H9 (cell line): ENCODE measurements at regions not wholly inside any gene's neighbourhood (a gene's known extent, or its start where the extent isn't known, plus 50 kb on each side); places are given as distances from the start of the nearest gene placed in this dataset.

ENCODE experiments used
- DNase-seq: peaks from one replicate; pipeline ENCODE4 v3.0.0-alpha.2; 2017
- H2AFZ ChIP-seq: one replicate; pipeline ENCODE4 v1.6.1; 2013; ENCODE audit warnings: mild to moderate bottlenecking, low read length, control low read depth, moderate library complexity
- H2AK5ac ChIP-seq: 2 replicates; pipeline ENCODE4 v1.6.1; 2013; ENCODE audit warnings: low read length, control low read depth, mixed read lengths; ENCODE audit not compliant: insufficient read length
- H2BK120ac ChIP-seq: one replicate; pipeline ENCODE4 v1.6.1; 2013; ENCODE audit warnings: low read depth, mild to moderate bottlenecking, low read length, control low read depth, inconsistent platforms; ENCODE audit not compliant: poor library complexity, severe bottlenecking
- H2BK12ac ChIP-seq: 2 replicates; pipeline ENCODE4 v1.6.1; 2013; ENCODE audit warnings: low read length, control low read depth, mixed read lengths, low read depth; ENCODE audit not compliant: insufficient read length
- H2BK15ac ChIP-seq: 2 replicates; pipeline ENCODE4 v1.6.1; 2013; ENCODE audit warnings: low read depth, low read length, control low read depth
- H2BK20ac ChIP-seq: one replicate; pipeline ENCODE4 v1.6.1; 2013; ENCODE audit warnings: low read depth, mild to moderate bottlenecking, low read length, control low read depth, inconsistent platforms; ENCODE audit not compliant: poor library complexity, severe bottlenecking
- H2BK5ac ChIP-seq: 2 replicates; pipeline ENCODE4 v1.6.1; 2013; ENCODE audit warnings: low read length, control low read depth, mixed read lengths; ENCODE audit not compliant: insufficient read length
- H3K14ac ChIP-seq: 2 replicates; pipeline ENCODE4 v1.6.1; 2013; ENCODE audit warnings: low read length, control low read depth; ENCODE audit not compliant: insufficient read depth
- H3K18ac ChIP-seq: 2 replicates; pipeline ENCODE4 v1.6.1; 2013; ENCODE audit warnings: low read depth, mild to moderate bottlenecking, mixed read lengths, low read length, control low read depth; ENCODE audit not compliant: insufficient read length
- H3K23ac ChIP-seq: 2 replicates; pipeline ENCODE4 v1.6.1; 2013; ENCODE audit warnings: low read length, control low read depth, mixed read lengths, low read depth; ENCODE audit not compliant: insufficient read length
- H3K23me2 ChIP-seq: 2 replicates; pipeline ENCODE4 v1.6.1; 2013; ENCODE audit warnings: low read depth, mild to moderate bottlenecking, mixed read lengths, low read length, control low read depth; ENCODE audit not compliant: insufficient read length, poor library complexity, severe bottlenecking
- H3K27ac ChIP-seq: 2 replicates; pipeline ENCODE4 v1.5.1; 2013; ENCODE audit warnings: low read length, control low read depth, mixed read lengths, low read depth; ENCODE audit not compliant: insufficient read length
- H3K27me3 ChIP-seq: 2 replicates; pipeline ENCODE4 v1.6.1; 2013; ENCODE audit warnings: low read length, control low read depth, inconsistent platforms; ENCODE audit not compliant: insufficient read depth
- H3K4ac ChIP-seq: 2 replicates; pipeline ENCODE4 v1.6.1; 2013; ENCODE audit warnings: low read depth, mild to moderate bottlenecking, control low read depth, inconsistent platforms, low read length, moderate library complexity
- H3K4me1 ChIP-seq: 2 replicates; pipeline ENCODE4 v1.6.1; 2013; ENCODE audit warnings: low read length, control low read depth, inconsistent platforms; ENCODE audit not compliant: insufficient read depth
- H3K4me2 ChIP-seq: 2 replicates; pipeline ENCODE4 v1.6.1; 2013; ENCODE audit warnings: low read length, control low read depth, mixed read lengths; ENCODE audit not compliant: insufficient read length, insufficient read depth
- H3K56ac ChIP-seq: 2 replicates; pipeline ENCODE4 v1.6.1; 2013; ENCODE audit warnings: low read depth, mild to moderate bottlenecking, mixed read lengths, low read length, control low read depth; ENCODE audit not compliant: insufficient read length
- H3K79me1 ChIP-seq: 2 replicates; pipeline ENCODE4 v1.6.1; 2013; ENCODE audit warnings: low read depth, mild to moderate bottlenecking, moderate library complexity, low read length, control low read depth, inconsistent platforms; ENCODE audit not compliant: insufficient read depth, poor library complexity, severe bottlenecking
- H3K79me2 ChIP-seq: 2 replicates; pipeline ENCODE4 v1.6.1; 2013; ENCODE audit warnings: low read length, control low read depth, inconsistent platforms; ENCODE audit not compliant: insufficient read depth
- H3K9ac ChIP-seq: 2 replicates; pipeline ENCODE4 v1.6.1; 2013; ENCODE audit warnings: low read length, control low read depth, mixed read lengths; ENCODE audit not compliant: insufficient read length; ENCODE audit errors: extremely low read depth
- H3K9me3 ChIP-seq: one replicate; pipeline ENCODE4 v1.6.1; 2013; ENCODE audit warnings: low read depth, low read length, inconsistent platforms; ENCODE audit not compliant: control insufficient read depth
- H3T11ph ChIP-seq: one replicate; pipeline ENCODE4 v1.6.1; 2013; ENCODE audit warnings: mild to moderate bottlenecking, low read length, control low read depth, inconsistent platforms
- H4K20me1 ChIP-seq: one replicate; pipeline ENCODE4 v1.6.1; 2013; ENCODE audit not compliant: control insufficient read depth, insufficient read length, insufficient read depth
- H4K5ac ChIP-seq: 2 replicates; pipeline ENCODE4 v1.6.1; 2013; ENCODE audit warnings: low read depth, mild to moderate bottlenecking, mixed read lengths, low read length, control low read depth; ENCODE audit not compliant: insufficient read length
- H4K8ac ChIP-seq: replicated peaks from 2 replicates; pipeline ENCODE4 v1.6.1; 2013; ENCODE audit warnings: low read length, control low read depth, mixed read lengths, low read depth; ENCODE audit not compliant: insufficient read length
- H4K91ac ChIP-seq: 2 replicates; pipeline ENCODE4 v1.6.1; 2013; ENCODE audit warnings: low read depth, mild to moderate bottlenecking, moderate library complexity, mixed read lengths, low read length, control low read depth; ENCODE audit not compliant: insufficient read length
- H3K27ac Mint-ChIP-seq, 3 experiments: 2 replicates in 2 of 3; 3 replicates in 1 of 3; pipeline ENCODE4 v1.8.0; 2020 to 2021; ENCODE audit warnings: mixed read lengths in 3 of 3, mild to moderate bottlenecking in 1 of 3, moderate library complexity in 1 of 3
- H3K27me3 Mint-ChIP-seq: 2 replicates; pipeline ENCODE4 v1.8.0; 2021; ENCODE audit warnings: low read depth, mild to moderate bottlenecking, moderate library complexity, mixed read lengths
- H3K36me3 Mint-ChIP-seq, 3 experiments: 2 replicates in 2 of 3; 3 replicates in 1 of 3; pipeline ENCODE4 v1.8.0; 2020 to 2021; ENCODE audit warnings: low read depth in 3 of 3, mixed read lengths in 3 of 3; ENCODE audit not compliant: insufficient read depth in 1 of 3
- H3K4me1 Mint-ChIP-seq, 2 experiments: 2 replicates each; pipeline ENCODE4 v1.8.0; 2020; ENCODE audit warnings: mixed read lengths in 2 of 2
- H3K4me3 Mint-ChIP-seq, 2 experiments: 2 replicates in 1 of 2; 3 replicates in 1 of 2; pipeline ENCODE4 v1.8.0; 2020 to 2021; ENCODE audit warnings: mild to moderate bottlenecking in 2 of 2, mixed read lengths in 2 of 2, moderate library complexity in 1 of 2
- H3K9me3 Mint-ChIP-seq, 2 experiments: 2 replicates in 1 of 2; 3 replicates in 1 of 2; pipeline ENCODE4 v1.8.0; 2020; ENCODE audit warnings: mild to moderate bottlenecking in 2 of 2, mixed read lengths in 2 of 2, moderate library complexity in 1 of 2
- WGBS: extraction: QIAGEN DNeasy Blood & Tissue Kit; methylation state at CpG from one replicate; pipeline ENCODE4 v1.1.7; 2013; ENCODE audit warnings: missing lambda C conversion rate, low lambda C conversion rate, mixed read lengths; ENCODE audit not compliant: insufficient read length; ENCODE audit errors: extremely low coverage; 5-methylcytosine and 5-hydroxymethylcytosine counted together
- TF ChIP-seq, protein P1 (sequence below): fragments of 200-600 bp; sonication (generic); conservative IDR thresholded peaks from 3 replicates; pipeline ENCODE4 v1.8.0; 2021; ENCODE audit warnings: antibody characterized with exemption, mild to moderate bottlenecking

DNA sequence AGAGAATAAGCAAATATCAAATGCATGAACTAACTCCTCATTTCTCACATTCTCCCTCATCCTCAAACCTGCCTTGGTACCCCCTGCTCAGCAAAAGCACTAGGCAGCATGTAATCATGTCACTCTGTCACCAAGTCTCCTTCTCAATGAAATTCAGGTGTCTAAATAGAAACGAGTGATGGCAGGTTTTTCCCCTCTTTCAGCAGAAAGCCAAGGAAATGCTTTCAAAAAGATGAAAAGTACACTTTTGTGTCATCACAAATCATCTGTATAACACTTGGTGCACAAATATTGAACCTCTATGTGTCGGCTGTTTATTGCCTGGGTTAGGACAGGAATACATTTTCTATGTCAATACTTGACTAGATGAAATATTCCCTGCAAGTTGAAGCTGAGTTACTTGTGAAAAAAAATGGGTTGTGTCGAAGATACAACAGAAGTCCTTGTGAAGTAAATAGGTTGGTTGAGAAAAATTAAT, 285.1 kb upstream of the MAGEB18 start:
- H3K4me1 Mint-ChIP-seq: no peaks in the 10 kb centered on the region
- no peak overlapping the region for H3K23ac ChIP-seq

More for the DNA sequence above, 285.1 kb upstream of the MAGEB18 start:
- DNase-seq: no peak
- Histone ChIP-seq H2BK12ac (no peak overlapping the region), H2BK20ac (no peak overlapping the region), H3K27me3 (no peaks in the 10 kb centered on the region), H3K4me2 (no peak overlapping the region), H2BK15ac (no peak overlapping the region), H3K4me1 (no peaks in the 10 kb centered on the region), H4K8ac (no peak overlapping the region), H3K9ac (no peak overlapping the region), H3K79me2 (no peaks in the 10 kb centered on the region), H2AK5ac (no peak overlapping the region), H3K56ac (no peak overlapping the region), H3K4ac (no peak overlapping the region), H3T11ph (no peak overlapping the region), H2BK5ac (no peak overlapping the region), H3K79me1 (no peaks in the 10 kb centered on the region), H3K23me2 (no peaks in the 10 kb centered on the region), H3K18ac (no peak overlapping the region), H3K27ac (no peak overlapping the region), H3K14ac (no peak overlapping the region), H4K20me1 (no peaks in the 10 kb centered on the region), H4K5ac (no peak overlapping the region), H4K91ac (no peak overlapping the region), H3K9me3 (peaks cover 12% of the 10 kb centered on the region), H2BK120ac (no peak overlapping the region), H2AFZ (no peak overlapping the region)
- no peak overlapping the region for H3K4me3 Mint-ChIP-seq
- no CpG with 5 or more reads among the region's 3 CpGs for WGBS
- no peak overlapping the region for H3K27ac Mint-ChIP-seq
- H3K9me3 Mint-ChIP-seq: peaks cover 32 to 54% of the 10 kb centered on the region in 2 experiments
- H3K36me3 Mint-ChIP-seq: no peaks in the 10 kb centered on the region; a peak in 1 of 7 replicates
- H3K27me3 Mint-ChIP-seq: no peaks in the 10 kb centered on the region
- TF ChIP-seq, protein P1, sequence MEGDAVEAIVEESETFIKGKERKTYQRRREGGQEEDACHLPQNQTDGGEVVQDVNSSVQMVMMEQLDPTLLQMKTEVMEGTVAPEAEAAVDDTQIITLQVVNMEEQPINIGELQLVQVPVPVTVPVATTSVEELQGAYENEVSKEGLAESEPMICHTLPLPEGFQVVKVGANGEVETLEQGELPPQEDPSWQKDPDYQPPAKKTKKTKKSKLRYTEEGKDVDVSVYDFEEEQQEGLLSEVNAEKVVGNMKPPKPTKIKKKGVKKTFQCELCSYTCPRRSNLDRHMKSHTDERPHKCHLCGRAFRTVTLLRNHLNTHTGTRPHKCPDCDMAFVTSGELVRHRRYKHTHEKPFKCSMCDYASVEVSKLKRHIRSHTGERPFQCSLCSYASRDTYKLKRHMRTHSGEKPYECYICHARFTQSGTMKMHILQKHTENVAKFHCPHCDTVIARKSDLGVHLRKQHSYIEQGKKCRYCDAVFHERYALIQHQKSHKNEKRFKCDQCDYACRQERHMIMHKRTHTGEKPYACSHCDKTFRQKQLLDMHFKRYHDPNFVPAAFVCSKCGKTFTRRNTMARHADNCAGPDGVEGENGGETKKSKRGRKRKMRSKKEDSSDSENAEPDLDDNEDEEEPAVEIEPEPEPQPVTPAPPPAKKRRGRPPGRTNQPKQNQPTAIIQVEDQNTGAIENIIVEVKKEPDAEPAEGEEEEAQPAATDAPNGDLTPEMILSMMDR: no peak
